ENCODE measurements at regions not wholly inside any gene's neighbourhood (a gene's known extent, or its start where the extent isn't known, plus 50 kb on each side); places are given as distances from the start of the nearest gene placed in this dataset.

- Histone ChIP-seq H3K27me3 (no peaks in the 10 kb centered on the region), H3K9me3 (no peaks in the 10 kb centered on the region), H3K36me3 (no peaks in the 10 kb centered on the region), H3K4me1 (ENCODE audit: insufficient read depth) (no peaks in the 10 kb centered on the region), H3K27ac (no peak overlapping the region), H3K4me3 (no peak overlapping the region)
- DNase-seq = no peak
- intact Hi-C loops (cut with DNase I) = no loop called here
- TF ChIP-seq EP300 (IDR thresholded peaks at IDR 0.05) = no peak
- TF ChIP-seq POLR2A (IDR thresholded peaks at IDR 0.05) = no peak
- TF ChIP-seq CTCF (IDR thresholded peaks at IDR 0.05) = no peak
- WGBS, 3 donors = 68 to 74% (median 71%) methylated on average over 11 of the region's 11 CpGs
Measured at GRCh38 chr13:99749271-99750019, 222.1 kb downstream of the ZIC5 start.

GRCh38 chr13:99747403-99747710 is 224.2 kb downstream of the ZIC5 start:
- TF ChIP-seq EP300 (IDR thresholded peaks at IDR 0.05) = no peak
- no peak for TF ChIP-seq CTCF (IDR thresholded peaks at IDR 0.05)
- no peak for TF ChIP-seq POLR2A (IDR thresholded peaks at IDR 0.05)
- 45 to 69% (median 60%) methylated on average over 7 of the region's 7 CpGs for WGBS, 3 donors
- intact Hi-C loops (cut with DNase I) = no loop called here
- Histone ChIP-seq H3K4me1 (ENCODE audit: insufficient read depth) (no peaks in the 10 kb centered on the region), H3K27ac (no peak overlapping the region), H3K36me3 (no peaks in the 10 kb centered on the region), H3K27me3 (no peaks in the 10 kb centered on the region), H3K4me3 (no peak overlapping the region), H3K9me3 (no peaks in the 10 kb centered on the region)
- no peak for DNase-seq

- WGBS, 3 donors = 50 to 66% (median 59%) methylated on average over 14 of the region's 14 CpGs
Measured at GRCh38 chr13:99746637-99747402, 224.7 kb downstream of the ZIC5 start.

GRCh38 chr13:99743094-99743493 is 228.5 kb downstream of the ZIC5 start:
- Histone ChIP-seq H3K27ac (no peak overlapping the region), H3K27me3 (no peaks in the 10 kb centered on the region), H3K4me1 (ENCODE audit: insufficient read depth) (peaks cover 4% of the 10 kb centered on the region), H3K9me3 (no peaks in the 10 kb centered on the region), H3K4me3 (no peak overlapping the region), H3K36me3 (no peaks in the 10 kb centered on the region)
- TF ChIP-seq POLR2A (IDR thresholded peaks at IDR 0.05) (no peak), EP300 (IDR thresholded peaks at IDR 0.05) (no peak), CTCF (IDR thresholded peaks at IDR 0.05) (no peak)
- intact Hi-C loops (cut with DNase I) = no loop called here
- DNase-seq = no peak
- WGBS, 3 donors = 70 to 76% (median 70%) methylated on average over 4 of the region's 4 CpGs

More at GRCh38 chr13:99746637-99747402, 224.7 kb downstream of the ZIC5 start:
- DNase-seq = no peak
- Histone ChIP-seq H3K27me3 (no peaks in the 10 kb centered on the region), H3K27ac (no peak overlapping the region), H3K9me3 (no peaks in the 10 kb centered on the region), H3K36me3 (no peaks in the 10 kb centered on the region), H3K4me3 (no peak overlapping the region), H3K4me1 (ENCODE audit: insufficient read depth) (peaks cover 3% of the 10 kb centered on the region)
- TF ChIP-seq EP300 (IDR thresholded peaks at IDR 0.05) = no peak
- no peak for TF ChIP-seq POLR2A (IDR thresholded peaks at IDR 0.05)
- no peak for TF ChIP-seq CTCF (IDR thresholded peaks at IDR 0.05)
- intact Hi-C loops (cut with DNase I) = no loop called here
